GM21528 (cell line): ENCODE measurements at regions not wholly inside any gene's neighbourhood (a gene's known extent, or its start where the extent isn't known, plus 50 kb on each side); places are given as distances from the start of the nearest gene placed in this dataset.

Source experiments
- ATAC-seq: cut with Tn5 transposase; IDR thresholded peaks from one replicate; pipeline ENCODE4 v1.9.1; 2021; ENCODE audit warnings: mild to moderate bottlenecking, moderate library complexity; ENCODE audit not compliant: unreplicated experiment, low FRiP score

- ATAC-seq, result no peak
These were observed 460.8 kb downstream of the ENC1 start for GRCh38 chr5:74179701-74180100.

- ATAC-seq, result no peak
These were observed 461.3 kb downstream of the ENC1 start for GRCh38 chr5:74179179-74179578.

GRCh38 chr5:74177961-74178360 lies 462.6 kb downstream of the ENC1 start:
- no peak for ATAC-seq

GRCh38 chr5:74174366-74174765 lies 466.2 kb downstream of the ENC1 start:
- no peak for ATAC-seq

GRCh38 chr5:74173665-74174064 lies 466.9 kb downstream of the ENC1 start:
- ATAC-seq, result no peak

GRCh38 chr5:74173241-74173640 lies 467.3 kb downstream of the ENC1 start:
- ATAC-seq, result no peak

GRCh38 chr5:74169701-74170100 lies 470.8 kb downstream of the ENC1 start:
- ATAC-seq, result no peak

GRCh38 chr5:74167930-74168315 lies 472.6 kb downstream of the ENC1 start:
- ATAC-seq, result no peak

- ATAC-seq, result no peak
These were observed 473.2 kb downstream of the ENC1 start for GRCh38 chr5:74167206-74167929.

- no peak for ATAC-seq
These were observed 474.5 kb downstream of the ENC1 start for GRCh38 chr5:74166064-74166463.

GRCh38 chr5:74164725-74165235 lies 475.7 kb downstream of the ENC1 start:
- ATAC-seq, result no peak

GRCh38 chr5:74162524-74162923 lies 478.0 kb downstream of the ENC1 start:
- no peak for ATAC-seq

- ATAC-seq, result no peak
These were observed 479.4 kb downstream of the ENC1 start for GRCh38 chr5:74161170-74161569.

GRCh38 chr5:74156728-74157383 lies 483.7 kb downstream of the ENC1 start:
- ATAC-seq, result no peak

- no peak for ATAC-seq
These were observed 485.0 kb downstream of the ENC1 start for GRCh38 chr5:74155501-74155900.

GRCh38 chr5:74154526-74154925 lies 486.0 kb downstream of the ENC1 start:
- ATAC-seq, result no peak

GRCh38 chr5:74153255-74153790 lies 487.2 kb downstream of the ENC1 start:
- no peak for ATAC-seq

- no peak for ATAC-seq
These were observed 487.8 kb downstream of the ENC1 start for GRCh38 chr5:74152625-74153254.

- no peak for ATAC-seq
These were observed 488.4 kb downstream of the ENC1 start for GRCh38 chr5:74152136-74152535.

- no peak for ATAC-seq
These were observed 491.1 kb downstream of the ENC1 start for GRCh38 chr5:74149395-74149794.

GRCh38 chr5:74148321-74148720 lies 492.2 kb downstream of the ENC1 start:
- ATAC-seq, result no peak
